ENCODE measurements at regions not wholly inside any gene's neighbourhood (a gene's known extent, or its start where the extent isn't known, plus 50 kb on each side); places are given as distances from the start of the nearest gene placed in this dataset.

GRCh38 chr7:49639068-49639593 is 134.3 kb upstream of the VWC2 start:
- no peak for DNase-seq
- CTCF ChIA-PET, result no interaction called here

GRCh38 chr7:49639808-49640207 is 133.6 kb upstream of the VWC2 start:
- Mint-ChIP-seq H3K27me3 (no peaks in the 10 kb centered on the region), H3K36me3 (ENCODE audit: low read depth) (no peaks in the 10 kb centered on the region), H3K4me3 (no peak overlapping the region), H3K9me3 (peaks cover 4% of the 10 kb centered on the region), H3K4me1 (ENCODE audit: low read depth) (no peaks in the 10 kb centered on the region), H3K27ac (no peak overlapping the region)
- Histone ChIP-seq H3K4me3 (ENCODE audit: low read length) (no peak overlapping the region), H3K27ac (ENCODE audit: low read depth in 1 of 2, low read length in 2 of 2) (no peak overlapping the region), H3K4me1 (ENCODE audit: insufficient read depth, low read length) (no peaks in the 10 kb centered on the region), H3K27me3 (ENCODE audit: control insufficient read depth in 1 of 2, insufficient read depth in 2 of 2, low read length in 2 of 2) (no peaks in the 10 kb centered on the region), H3K9me3 (ENCODE audit: control insufficient read depth in 1 of 2, insufficient read depth in 1 of 2, low read length in 2 of 2) (peaks cover 0 to 4% of the 10 kb centered on the region in 2 experiments), H3K36me3 (ENCODE audit: insufficient read depth, low read length) (no peaks in the 10 kb centered on the region)
- ChIA-PET CTCF (no interaction called here), POLR2A (no interaction called here)
- TF ChIP-seq CTCF (IDR thresholded peaks at IDR 0.05), result no peak
- intact Hi-C loops (cut with DNase I, micrococcal nuclease), result no loop called here
- no peak for ATAC-seq (ENCODE audit: poor library complexity)
- DNase-seq, result no peak

More at GRCh38 chr7:49639068-49639593, 134.3 kb upstream of the VWC2 start:
- POLR2A ChIA-PET, result no interaction called here
- H3K9me3 ChIP-seq (ENCODE audit: control insufficient read depth in 1 of 2, insufficient read depth in 1 of 2, low read length in 2 of 2), result peaks cover 0 to 4% of the 10 kb centered on the region in 2 experiments
- H3K27me3 ChIP-seq (ENCODE audit: control insufficient read depth in 1 of 2, insufficient read depth in 2 of 2, low read length in 2 of 2), result no peaks in the 10 kb centered on the region
- no peaks in the 10 kb centered on the region for H3K36me3 ChIP-seq (ENCODE audit: insufficient read depth, low read length)
- no peak overlapping the region for H3K4me3 ChIP-seq (ENCODE audit: low read length)
- intact Hi-C loops (cut with DNase I, micrococcal nuclease), result no loop called here
- Mint-ChIP-seq H3K4me3 (no peak overlapping the region), H3K9me3 (peaks cover 4% of the 10 kb centered on the region), H3K36me3 (ENCODE audit: low read depth) (no peaks in the 10 kb centered on the region), H3K27me3 (no peaks in the 10 kb centered on the region), H3K27ac (no peak overlapping the region), H3K4me1 (ENCODE audit: low read depth) (no peaks in the 10 kb centered on the region)
- no peaks in the 10 kb centered on the region for H3K4me1 ChIP-seq (ENCODE audit: insufficient read depth, low read length)
- no peak for ATAC-seq (ENCODE audit: poor library complexity)
- H3K27ac ChIP-seq (ENCODE audit: low read depth in 1 of 2, low read length in 2 of 2), result no peak overlapping the region
- TF ChIP-seq CTCF (IDR thresholded peaks at IDR 0.05), result no peak

- Mint-ChIP-seq H3K4me3 (no peak overlapping the region), H3K9me3 (peaks cover under 1% of the 10 kb centered on the region), H3K36me3 (ENCODE audit: low read depth) (no peaks in the 10 kb centered on the region), H3K4me1 (ENCODE audit: low read depth) (no peaks in the 10 kb centered on the region), H3K27ac (no peak overlapping the region), H3K27me3 (no peaks in the 10 kb centered on the region)
- ATAC-seq (ENCODE audit: poor library complexity) (no peak), DNase-seq (no peak)
- CTCF ChIA-PET, result no interaction called here
- Histone ChIP-seq H3K4me3 (ENCODE audit: low read length) (no peak overlapping the region), H3K27me3 (ENCODE audit: control insufficient read depth in 1 of 2, insufficient read depth in 2 of 2, low read length in 2 of 2) (no peaks in the 10 kb centered on the region), H3K27ac (ENCODE audit: low read depth in 1 of 2, low read length in 2 of 2) (no peak overlapping the region), H3K36me3 (ENCODE audit: insufficient read depth, low read length) (no peaks in the 10 kb centered on the region), H3K4me1 (ENCODE audit: insufficient read depth, low read length) (no peaks in the 10 kb centered on the region), H3K9me3 (ENCODE audit: control insufficient read depth in 1 of 2, insufficient read depth in 1 of 2, low read length in 2 of 2) (peaks cover 0 to 4% of the 10 kb centered on the region in 2 experiments)
- POLR2A ChIA-PET, result no interaction called here
- no peak for TF ChIP-seq CTCF (IDR thresholded peaks at IDR 0.05)
- intact Hi-C loops (cut with DNase I, micrococcal nuclease), result no loop called here
These were observed 130.1 kb upstream of the VWC2 start for GRCh38 chr7:49643321-49643720.
